Ectodermal cell (in vitro differentiated cells): ENCODE measurements at regions not wholly inside any gene's neighbourhood (a gene's known extent, or its start where the extent isn't known, plus 50 kb on each side); places are given as distances from the start of the nearest gene placed in this dataset.

Source experiments
- H3K27ac ChIP-seq: 2 replicates; pipeline ENCODE4 v1.7.0; 2013; ENCODE audit warnings: mild to moderate bottlenecking, low read depth, low read length; ENCODE audit not compliant: insufficient read depth, poor library complexity, severe bottlenecking
- H3K27me3 ChIP-seq: 2 replicates; pipeline ENCODE4 v1.7.0; 2013; ENCODE audit warnings: mild to moderate bottlenecking, low read length; ENCODE audit not compliant: insufficient read depth, control insufficient read depth, poor library complexity, severe bottlenecking
- H3K36me3 ChIP-seq: one replicate; pipeline ENCODE4 v1.7.0; 2013; ENCODE audit warnings: low read length; ENCODE audit not compliant: control insufficient read depth, insufficient read depth
- H3K4me1 ChIP-seq: one replicate; pipeline ENCODE4 v1.7.0; 2013; ENCODE audit warnings: low read length; ENCODE audit not compliant: control insufficient read depth, insufficient read depth
- H3K4me3 ChIP-seq: 2 replicates; pipeline ENCODE4 v1.7.0; 2013; ENCODE audit warnings: low read depth, low read length, control low read depth; ENCODE audit not compliant: insufficient read depth
- H3K9me3 ChIP-seq: 2 replicates; pipeline ENCODE4 v1.7.0; 2013; ENCODE audit warnings: mild to moderate bottlenecking, low read length, moderate library complexity; ENCODE audit not compliant: control insufficient read depth
- WGBS, 2 experiments: methylation state at CpG; one replicate each; pipeline ENCODE4 v1.1.7; 2013; ENCODE audit warnings: missing lambda C conversion rate in 2 of 2; 5-methylcytosine and 5-hydroxymethylcytosine counted together

DNA sequence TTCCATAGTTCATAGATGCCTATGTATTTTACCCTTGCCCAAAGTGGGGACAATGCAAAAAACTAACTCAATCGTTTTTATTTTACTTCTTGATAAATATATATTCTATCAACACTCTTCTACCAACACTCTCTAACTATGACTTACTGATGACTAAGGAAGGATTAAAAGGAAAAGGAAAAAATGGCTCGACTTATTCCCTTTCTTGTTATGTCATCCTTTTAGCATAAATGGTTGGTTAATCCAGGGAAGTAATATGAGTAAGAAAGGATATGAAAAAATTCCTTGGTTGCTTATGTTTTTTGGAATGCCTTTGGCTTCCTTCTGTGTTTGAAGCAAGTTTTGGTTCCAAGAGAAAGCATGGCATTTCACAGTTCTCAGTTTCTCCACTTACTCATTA is 1087.1 kb downstream of the C4orf33 start:
- WGBS, 2 experiments = 83 to 100% methylated on average over 1 to 2 of the region's 2 CpGs
- Histone ChIP-seq H3K27me3 (no peaks in the 10 kb centered on the region), H3K36me3 (no peaks in the 10 kb centered on the region)

DNA sequence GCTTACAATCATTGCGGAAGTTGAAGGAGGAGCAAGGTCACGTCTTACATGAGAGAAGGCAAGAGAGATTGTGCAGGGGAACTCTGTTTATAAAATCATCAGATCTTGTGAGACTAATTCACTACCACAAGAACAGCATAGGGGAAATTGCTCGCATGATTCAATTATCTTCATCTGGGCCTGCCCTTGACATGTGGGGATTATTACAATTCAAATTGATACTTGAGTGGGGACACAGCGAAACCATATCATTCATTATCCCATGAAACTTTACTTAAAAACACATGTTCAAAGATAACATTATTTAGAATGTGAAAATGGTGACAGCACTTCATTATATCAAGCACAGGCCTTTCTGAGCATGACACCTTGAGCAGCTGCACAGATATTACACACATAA is 1087.8 kb downstream of the C4orf33 start:
- WGBS, 2 experiments = 89 to 92% methylated on average over 3 to 4 of the region's 4 CpGs
- Histone ChIP-seq H3K4me3 (no peak overlapping the region), H3K27ac (no peak overlapping the region), H3K27me3 (no peaks in the 10 kb centered on the region), H3K36me3 (no peaks in the 10 kb centered on the region), H3K9me3 (no peaks in the 10 kb centered on the region), H3K4me1 (no peaks in the 10 kb centered on the region)

More for the DNA sequence above, 1087.1 kb downstream of the C4orf33 start:
- Histone ChIP-seq H3K27ac (no peak overlapping the region), H3K4me1 (no peaks in the 10 kb centered on the region), H3K4me3 (no peak overlapping the region), H3K9me3 (no peaks in the 10 kb centered on the region)

DNA sequence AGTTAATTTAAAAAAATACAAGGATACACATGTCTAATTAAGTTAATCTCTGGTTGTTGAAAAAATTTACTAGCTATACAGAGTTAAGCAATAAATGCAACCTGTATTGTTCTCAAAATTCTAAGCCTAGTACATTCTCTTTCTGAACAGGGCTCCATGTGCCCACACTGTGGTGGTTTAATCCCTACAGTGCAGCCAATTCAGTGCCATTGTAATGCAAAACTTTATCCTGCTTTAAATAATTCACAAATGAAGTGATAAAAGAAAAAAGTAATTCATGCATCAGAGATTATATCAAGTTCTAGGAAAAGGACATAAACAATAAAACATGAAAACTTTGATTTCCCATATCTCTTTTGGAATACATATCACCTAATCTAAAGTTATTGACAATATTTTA is 1089.2 kb downstream of the C4orf33 start:
- H3K4me1 ChIP-seq = no peaks in the 10 kb centered on the region
- H3K4me3 ChIP-seq = no peak overlapping the region
- H3K9me3 ChIP-seq = no peaks in the 10 kb centered on the region
- no peaks in the 10 kb centered on the region for H3K36me3 ChIP-seq
- H3K27me3 ChIP-seq = no peaks in the 10 kb centered on the region
- no peak overlapping the region for H3K27ac ChIP-seq

DNA sequence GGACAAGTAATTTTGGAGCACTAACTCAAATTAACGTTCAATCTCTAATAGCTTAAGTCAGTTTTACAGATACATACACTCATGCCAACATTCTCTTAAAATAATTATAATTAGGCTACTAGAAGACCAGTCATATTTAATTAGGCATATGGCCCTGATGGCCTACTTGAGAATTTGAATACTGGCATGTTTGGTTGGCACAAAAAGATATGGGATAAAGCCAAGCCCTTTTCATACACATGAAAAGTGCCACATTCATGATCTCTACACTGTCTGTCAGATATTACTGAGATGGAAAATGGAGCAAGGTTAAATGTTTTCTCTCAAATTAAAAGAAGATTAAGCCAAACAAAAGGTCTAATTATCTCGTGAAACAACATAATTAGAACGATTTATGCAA is 1091.0 kb downstream of the C4orf33 start:
- Histone ChIP-seq H3K4me3 (no peak overlapping the region), H3K36me3 (no peaks in the 10 kb centered on the region), H3K27me3 (no peaks in the 10 kb centered on the region), H3K4me1 (no peaks in the 10 kb centered on the region), H3K9me3 (no peaks in the 10 kb centered on the region), H3K27ac (no peak overlapping the region)
- 93 to 97% methylated on average over 2 to 3 of the region's 3 CpGs for WGBS, 2 experiments

DNA sequence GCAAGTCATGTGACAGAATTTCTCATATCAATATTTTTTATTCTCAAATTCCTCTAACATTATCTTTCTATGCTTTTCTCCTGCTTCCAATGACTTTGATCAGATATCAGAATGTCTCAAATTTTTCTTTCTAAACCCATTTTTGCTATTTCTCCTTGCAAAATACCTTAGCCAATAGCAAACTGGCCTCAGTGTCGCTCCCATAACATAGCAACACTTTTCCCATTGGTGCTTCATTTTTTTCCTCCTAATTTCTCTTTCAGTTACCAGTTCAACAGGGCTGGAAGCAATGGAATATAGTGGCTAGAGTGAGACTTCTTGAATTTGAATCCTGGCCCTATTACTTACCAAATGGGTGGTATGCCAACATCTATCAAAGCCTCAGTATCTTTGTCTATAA is 1091.6 kb downstream of the C4orf33 start:
- Histone ChIP-seq H3K9me3 (no peaks in the 10 kb centered on the region), H3K27me3 (no peaks in the 10 kb centered on the region), H3K36me3 (no peaks in the 10 kb centered on the region), H3K4me1 (no peaks in the 10 kb centered on the region), H3K4me3 (no peak overlapping the region), H3K27ac (no peak overlapping the region)
- 87 to 96% methylated on average over 1 of the region's 1 CpG for WGBS, 2 experiments

DNA sequence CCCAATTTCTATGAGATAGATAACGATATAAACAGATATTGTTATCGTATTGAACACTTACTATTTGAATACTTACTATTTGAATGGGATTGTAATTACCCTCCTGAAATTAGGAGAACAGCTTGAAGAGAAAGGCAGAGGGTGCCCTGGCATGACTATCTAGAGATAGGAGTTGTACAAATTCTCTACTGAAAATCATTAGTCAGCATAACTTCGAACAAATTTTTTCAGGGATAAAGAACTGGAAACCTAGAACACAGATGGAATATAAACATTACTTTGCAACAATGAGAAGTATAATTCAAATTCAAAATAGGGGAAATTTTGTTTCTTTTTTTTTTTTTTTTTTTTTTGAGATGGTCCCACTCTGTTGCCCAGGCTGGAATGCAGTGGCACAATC is 1096.8 kb downstream of the C4orf33 start:
- no peaks in the 10 kb centered on the region for H3K36me3 ChIP-seq
- H3K4me3 ChIP-seq = no peak overlapping the region
- no peaks in the 10 kb centered on the region for H3K4me1 ChIP-seq
- H3K9me3 ChIP-seq = no peaks in the 10 kb centered on the region
- 100% methylated on average over 2 to 3 of the region's 3 CpGs for WGBS, 2 experiments
- H3K27me3 ChIP-seq = no peaks in the 10 kb centered on the region
- no peak overlapping the region for H3K27ac ChIP-seq

DNA sequence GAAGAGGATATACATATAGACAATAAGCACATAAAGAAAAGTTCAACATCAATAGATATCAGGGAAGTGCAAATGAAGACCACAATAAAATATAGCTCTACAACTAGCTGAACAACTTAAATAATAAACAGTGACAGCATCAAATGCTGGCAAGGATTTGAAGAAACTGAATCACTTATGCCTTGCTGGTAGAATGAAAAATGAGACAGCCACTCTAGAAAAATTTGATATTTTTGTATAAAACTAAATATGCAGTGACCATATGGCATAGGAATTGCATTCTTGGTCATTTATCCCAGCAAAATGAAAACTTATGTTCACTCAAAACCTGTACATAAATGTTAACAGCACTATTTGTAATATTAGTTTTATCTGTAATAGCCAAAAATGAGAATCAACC is 1102.0 kb downstream of the C4orf33 start:
- Histone ChIP-seq H3K9me3 (no peaks in the 10 kb centered on the region), H3K4me1 (no peaks in the 10 kb centered on the region)

DNA sequence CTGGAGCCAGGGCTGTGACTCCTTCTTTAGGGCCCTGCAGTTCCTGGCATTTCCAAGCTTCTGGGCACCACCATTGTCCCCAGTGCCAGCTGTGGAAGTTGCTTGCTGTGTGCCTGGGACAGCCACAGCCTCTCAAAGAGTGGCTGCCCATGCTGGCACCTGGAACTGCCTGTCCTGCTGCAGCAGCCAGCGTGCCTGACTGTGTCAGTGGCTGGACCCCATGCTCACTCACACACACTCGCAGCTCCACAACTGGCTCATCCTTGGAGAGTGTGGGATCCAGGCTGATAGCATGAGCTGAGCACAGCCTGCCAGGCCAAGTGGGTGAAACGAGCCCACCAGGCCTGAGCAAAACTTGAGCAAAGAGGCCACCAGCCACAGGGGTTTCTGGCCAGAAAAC is 1107.6 kb downstream of the C4orf33 start:
- Histone ChIP-seq H3K36me3 (no peaks in the 10 kb centered on the region), H3K27ac (no peak overlapping the region), H3K9me3 (no peaks in the 10 kb centered on the region), H3K4me3 (no peak overlapping the region), H3K4me1 (no peaks in the 10 kb centered on the region), H3K27me3 (no peaks in the 10 kb centered on the region)
- 94 to 96% methylated on average over 3 of the region's 3 CpGs for WGBS, 2 experiments

More for the DNA sequence above, 1102.0 kb downstream of the C4orf33 start:
- Histone ChIP-seq H3K36me3 (no peaks in the 10 kb centered on the region), H3K27me3 (no peaks in the 10 kb centered on the region), H3K4me3 (no peak overlapping the region), H3K27ac (no peak overlapping the region)

DNA sequence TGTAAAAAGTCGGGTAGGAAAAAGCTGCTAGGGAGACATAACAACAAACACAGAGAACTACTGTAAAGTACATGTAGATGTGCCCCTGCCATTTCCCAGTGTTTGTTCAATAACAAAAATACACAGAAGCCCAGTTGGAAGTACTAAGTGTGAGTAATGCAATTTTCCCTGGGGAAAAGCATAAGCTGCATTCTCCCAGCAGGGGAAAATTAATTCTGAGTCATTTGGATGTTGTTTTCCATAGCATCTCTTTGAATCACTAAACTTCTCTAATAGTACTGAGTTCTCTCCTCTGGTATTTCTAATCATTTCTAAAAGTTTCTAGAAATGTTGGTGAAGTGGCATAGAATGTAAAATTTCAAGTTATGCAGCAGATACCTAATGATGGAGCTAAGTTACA is 1114.9 kb downstream of the C4orf33 start:
- no peaks in the 10 kb centered on the region for H3K36me3 ChIP-seq
- H3K9me3 ChIP-seq = no peaks in the 10 kb centered on the region
- no peak overlapping the region for H3K27ac ChIP-seq
- no peaks in the 10 kb centered on the region for H3K27me3 ChIP-seq
- 75% methylated on average over 1 of the region's 1 CpG; no CpG with 5 or more reads in 1 of the 2 experiments for WGBS, 2 experiments
- no peak overlapping the region for H3K4me3 ChIP-seq
- H3K4me1 ChIP-seq = no peaks in the 10 kb centered on the region

DNA sequence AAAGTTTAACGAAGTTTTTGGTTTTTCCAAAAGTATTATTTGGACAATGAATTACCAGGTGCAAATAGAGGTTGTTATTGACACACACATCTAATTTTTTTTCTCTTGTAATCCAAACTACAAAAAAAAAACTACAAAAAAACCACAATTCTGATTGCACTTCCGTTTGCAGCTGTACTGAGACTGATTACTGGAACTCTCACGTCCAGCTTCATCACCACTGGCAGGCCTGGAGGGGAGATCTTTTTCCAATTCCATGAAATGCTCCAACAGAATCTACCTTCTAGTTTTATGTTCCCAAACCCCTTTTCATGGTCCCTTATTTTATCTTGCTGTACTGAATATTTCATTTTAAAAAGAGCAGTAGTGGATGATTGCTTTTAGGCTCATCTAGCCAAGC is 1118.3 kb downstream of the C4orf33 start:
- 96% methylated on average over 2 to 3 of the region's 3 CpGs for WGBS, 2 experiments
- no peak overlapping the region for H3K4me3 ChIP-seq
- H3K36me3 ChIP-seq = no peaks in the 10 kb centered on the region
- no peak overlapping the region for H3K27ac ChIP-seq
- no peaks in the 10 kb centered on the region for H3K4me1 ChIP-seq
- no peaks in the 10 kb centered on the region for H3K9me3 ChIP-seq
- no peaks in the 10 kb centered on the region for H3K27me3 ChIP-seq

DNA sequence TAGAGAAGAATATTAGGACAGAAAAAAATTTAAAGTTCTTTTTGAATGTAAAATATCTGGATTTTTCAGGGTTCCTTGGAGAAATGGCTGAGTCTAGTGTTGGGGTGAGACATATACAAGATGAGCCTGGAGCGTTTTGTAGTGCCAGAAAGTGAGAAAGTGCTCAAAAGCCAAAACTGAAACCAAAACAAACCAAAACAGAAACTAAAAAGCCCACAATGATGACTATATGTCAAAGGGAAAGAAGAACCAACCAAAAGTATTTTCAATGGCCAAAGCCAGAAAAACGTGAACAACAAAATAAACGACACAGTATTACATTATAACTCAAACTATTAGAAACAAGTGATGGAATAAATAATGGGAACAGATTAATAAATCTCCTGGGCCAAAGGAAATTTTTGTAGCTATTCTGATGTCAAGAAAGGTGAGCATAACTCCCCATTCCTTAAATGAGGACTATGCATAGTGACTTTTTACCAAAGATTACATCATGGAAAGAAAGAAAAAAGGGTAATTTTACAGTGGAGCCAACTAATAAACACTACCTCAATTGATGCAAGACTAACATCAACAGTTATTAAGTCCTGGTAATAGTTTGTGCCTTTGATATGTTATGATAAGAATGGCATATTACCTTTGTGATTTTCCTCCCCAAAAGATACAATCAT is 1137.6 kb downstream of the C4orf33 start:
- Histone ChIP-seq H3K27me3 (no peaks in the 10 kb centered on the region), H3K4me3 (no peak overlapping the region), H3K4me1 (no peaks in the 10 kb centered on the region), H3K27ac (no peak overlapping the region), H3K36me3 (no peaks in the 10 kb centered on the region), H3K9me3 (no peaks in the 10 kb centered on the region)
- 86% methylated on average over 1 of the region's 3 CpGs; no CpG with 5 or more reads in 1 of the 2 experiments for whole genome bisulfite sequencing, 2 experiments
